Prostate gland (tissue), 2 donors: ENCODE measurements at regions not wholly inside any gene's neighbourhood (a gene's known extent, or its start where the extent isn't known, plus 50 kb on each side); places are given as distances from the start of the nearest gene placed in this dataset.

ENCODE experiments used
- DNase-seq: peaks from one replicate; pipeline ENCODE4 v3.0.0-alpha.2; 2019; ENCODE audit warnings: low spot score
- H3K27ac ChIP-seq, 2 donors: fragments of 200-600 bp; sonication (generic); 2 replicates each; pipeline ENCODE4 v1.5.1; 2017 to 2019
- H3K27me3 ChIP-seq: fragments of 200-600 bp; sonication (generic); replicated peaks from 2 replicates; pipeline ENCODE4 v1.5.1; 2019; ENCODE audit not compliant: insufficient read depth
- H3K36me3 ChIP-seq, 2 donors: fragments of 200-600 bp; sonication (generic); 1 replicate in 1 of 2; 2 replicates in 1 of 2; pipeline versions ENCODE4 v1.5.1 to v1.8.1; 2017 to 2019
- H3K4me1 ChIP-seq: fragments of 200-600 bp; sonication (generic); replicated peaks from 2 replicates; pipeline ENCODE4 v1.5.1; 2019
- H3K4me3 ChIP-seq, 2 donors: fragments of 200-600 bp; sonication (generic); 2 replicates each; pipeline ENCODE4 v1.5.1; 2017 to 2019
- H3K9me3 ChIP-seq: fragments of 200-600 bp; sonication (generic); 2 replicates; pipeline ENCODE4 v1.5.1; 2017
- CTCF ChIP-seq, 4 experiments: fragments of 200-600 bp in 2 of 4; fragments of 450-650 bp in 2 of 4; sonication (generic) in 2 of 4; IDR thresholded peaks; 1 replicate in 3 of 4; 2 replicates in 1 of 4; pipeline ENCODE4 v1.5.1; 2016 to 2019; ENCODE audit warnings: antibody characterized with exemption in 4 of 4, mild to moderate bottlenecking in 2 of 4, moderate library complexity in 2 of 4
- POLR2A ChIP-seq: fragments of 450-650 bp; IDR thresholded peaks from one replicate; pipeline ENCODE4 v1.6.1; 2016; ENCODE audit warnings: antibody characterized with exemption, mild to moderate bottlenecking
- POLR2AphosphoS5 ChIP-seq: sonication (generic); formaldehyde crosslinking; IDR thresholded peaks from one replicate; pipeline ENCODE4 v1.6.1; 2017; ENCODE audit warnings: antibody characterized with exemption
- WGBS: methylation state at CpG from one replicate; pipeline ENCODE4 v1.1.5; 2018; 5-methylcytosine and 5-hydroxymethylcytosine counted together
- intact Hi-C: fragments of 100-400 bp; cut with DNase I; formaldehyde crosslinking; loops from one replicate; pipeline ENCODE4 v1.14.2; 2022

GRCh38 chr2:41395692-41396091 is 652.1 kb upstream of the PKDCC start:
- H3K9me3 ChIP-seq: no peaks in the 10 kb centered on the region
- TF ChIP-seq POLR2A (no peak), CTCF (IDR thresholded peaks at IDR 0.05) (no peak), POLR2AphosphoS5 (no peak)
- intact Hi-C loops: no loop called here

GRCh38 chr2:41399437-41400087 is 648.3 kb upstream of the PKDCC start:
- 85% methylated on average over 1 of the region's 1 CpG for WGBS
- TF ChIP-seq CTCF (IDR thresholded peaks at IDR 0.05): no peak
- no peak for TF ChIP-seq POLR2AphosphoS5
- Histone ChIP-seq H3K27ac (no peak overlapping the region), H3K4me3 (no peak overlapping the region), H3K4me1 (no peaks in the 10 kb centered on the region), H3K36me3 (no peaks in the 10 kb centered on the region), H3K9me3 (no peaks in the 10 kb centered on the region), H3K27me3 (no peaks in the 10 kb centered on the region)
- no peak for DNase-seq
- intact Hi-C loops: no loop called here

More at GRCh38 chr2:41395692-41396091, 652.1 kb upstream of the PKDCC start:
- no peaks in the 10 kb centered on the region for H3K4me1 ChIP-seq
- H3K4me3 ChIP-seq: no peak overlapping the region
- H3K27ac ChIP-seq: no peak overlapping the region
- 96% methylated on average over 3 of the region's 3 CpGs for WGBS
- no peak for DNase-seq
- no peaks in the 10 kb centered on the region for H3K27me3 ChIP-seq
- H3K36me3 ChIP-seq: no peaks in the 10 kb centered on the region

- Histone ChIP-seq H3K4me1 (no peaks in the 10 kb centered on the region), H3K9me3 (no peaks in the 10 kb centered on the region), H3K27me3 (no peaks in the 10 kb centered on the region), H3K27ac (no peak overlapping the region), H3K36me3 (no peaks in the 10 kb centered on the region), H3K4me3 (no peak overlapping the region)
- TF ChIP-seq POLR2A (no peak), CTCF (IDR thresholded peaks at IDR 0.05) (no peak), POLR2AphosphoS5 (no peak)
- 54% methylated on average over 6 of the region's 6 CpGs for WGBS
- intact Hi-C loops: no loop called here
- DNase-seq: no peak
These were observed 647.6 kb upstream of the PKDCC start for GRCh38 chr2:41400088-41400665.

GRCh38 chr2:41405441-41405840 is 642.4 kb upstream of the PKDCC start:
- no peak overlapping the region for H3K4me3 ChIP-seq
- intact Hi-C loops: no loop called here
- no peaks in the 10 kb centered on the region for H3K27me3 ChIP-seq
- no peaks in the 10 kb centered on the region for H3K4me1 ChIP-seq
- H3K9me3 ChIP-seq: no peaks in the 10 kb centered on the region
- no peak for TF ChIP-seq CTCF (IDR thresholded peaks at IDR 0.05)
- no peak for TF ChIP-seq POLR2AphosphoS5
- no peak for TF ChIP-seq POLR2A
- no peak overlapping the region for H3K27ac ChIP-seq
- 70% methylated on average over 2 of the region's 2 CpGs for WGBS
- no peaks in the 10 kb centered on the region for H3K36me3 ChIP-seq
- DNase-seq: no peak

- no peaks in the 10 kb centered on the region for H3K27me3 ChIP-seq
- H3K4me1 ChIP-seq: no peaks in the 10 kb centered on the region
- no peaks in the 10 kb centered on the region for H3K36me3 ChIP-seq
- no peak overlapping the region for H3K27ac ChIP-seq
- no peaks in the 10 kb centered on the region for H3K9me3 ChIP-seq
- intact Hi-C loops: no loop called here
- no peak for DNase-seq
- no peak overlapping the region for H3K4me3 ChIP-seq
- TF ChIP-seq POLR2AphosphoS5 (no peak), CTCF (IDR thresholded peaks at IDR 0.05) (no peak), POLR2A (no peak)
- WGBS: 78% methylated on average over 4 of the region's 4 CpGs
These were observed 638.5 kb upstream of the PKDCC start for GRCh38 chr2:41409328-41409727.
